ENCODE measurements at regions not wholly inside any gene's neighbourhood (a gene's known extent, or its start where the extent isn't known, plus 50 kb on each side); places are given as distances from the start of the nearest gene placed in this dataset.

- TF ChIP-seq CHD2 (IDR thresholded peaks at IDR 0.05; ENCODE audit: low read length) = no peak
- TF ChIP-seq CHD1 (IDR thresholded peaks at IDR 0.05; ENCODE audit: low read depth, low read length) = no peak
- TF ChIP-seq CTBP2 (IDR thresholded peaks at IDR 0.05; ENCODE audit: borderline replicate concordance, insufficient read depth, insufficient read length, low read length) = no peak
- no peak for TF ChIP-seq SIN3A (conservative IDR thresholded peaks at IDR 0.05 in 1 of 2, IDR thresholded peaks at IDR 0.05 in 1 of 2; ENCODE audit: low read depth in 1 of 2, low read length in 2 of 2)
- TF ChIP-seq JUND (IDR thresholded peaks at IDR 0.05; ENCODE audit: low read length) = no peak
Observed at GRCh38 chr2:36246320-36246990, 109.1 kb upstream of the CRIM1 start (continued).

All from H1 (cell line).